GM19397 (cell line): ENCODE measurements at regions not wholly inside any gene's neighbourhood (a gene's known extent, or its start where the extent isn't known, plus 50 kb on each side); places are given as distances from the start of the nearest gene placed in this dataset.
A peak's percentile ranks its signal among the peaks of the same experiment; 100 is the strongest.
"Not testable (repeated sequence)": the region's sequence is repeated elsewhere in the genome, so short reads cannot be mapped to it uniquely, and the experiment has no call there.

Source experiments
- ATAC-seq: cut with Tn5 transposase; IDR thresholded peaks from one replicate; pipeline ENCODE4 v1.9.1; 2021; ENCODE audit warnings: mild to moderate bottlenecking, moderate library complexity; ENCODE audit not compliant: unreplicated experiment

DNA sequence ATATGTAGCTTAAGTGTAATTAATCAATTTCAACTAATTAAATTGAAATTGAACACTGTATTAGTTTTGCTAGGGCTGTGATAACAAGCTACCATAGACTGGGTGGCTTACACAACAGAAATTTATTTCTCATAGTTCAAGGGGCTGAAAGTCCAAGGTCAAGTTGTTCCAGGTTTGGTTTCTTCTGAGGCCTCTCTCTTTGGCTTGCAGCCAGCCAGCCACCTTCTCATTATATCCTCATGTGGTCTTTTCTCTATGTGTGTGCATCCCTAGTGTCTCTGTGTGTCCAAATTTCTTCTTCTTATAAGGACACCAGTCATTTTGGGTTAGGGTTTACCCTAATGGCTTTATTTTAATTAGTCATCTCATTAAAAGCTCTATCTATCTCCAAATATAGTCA lies 611.7 kb downstream of the UTRN start:
- no peak for ATAC-seq

DNA sequence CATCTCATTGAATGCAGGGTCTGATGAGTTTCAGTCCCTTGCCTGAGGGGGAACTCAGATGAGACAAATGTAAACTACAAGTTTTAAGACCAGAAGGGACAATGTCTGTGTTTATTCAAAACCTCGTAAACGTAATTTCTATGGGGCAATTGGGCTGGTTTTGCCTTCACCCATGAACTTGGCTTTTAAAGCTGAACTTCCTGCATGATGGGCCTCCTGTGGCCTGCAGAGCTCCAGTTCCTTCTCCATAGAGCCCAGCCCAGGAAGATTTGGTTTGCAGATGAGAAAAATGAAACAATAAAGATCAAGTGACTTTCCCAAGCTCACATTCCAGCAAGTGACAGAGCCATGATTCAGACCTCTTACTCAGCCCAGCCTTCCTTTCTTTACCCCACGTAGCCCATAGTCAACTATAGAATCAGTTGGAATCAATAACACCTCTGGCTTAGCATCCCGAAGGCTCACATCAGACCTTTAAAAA lies 612.3 kb downstream of the UTRN start:
- ATAC-seq: no peak

- no peak for ATAC-seq
Observed at GRCh38 chr6:144898052-144898689, 613.0 kb downstream of the UTRN start.

- ATAC-seq: no peak
Observed at GRCh38 chr6:144898741-144899140, 613.6 kb downstream of the UTRN start.

GRCh38 chr6:144899161-144899560 lies 614.0 kb downstream of the UTRN start:
- ATAC-seq: no peak

GRCh38 chr6:144901412-144901811 lies 616.3 kb downstream of the UTRN start:
- ATAC-seq: no peak

DNA sequence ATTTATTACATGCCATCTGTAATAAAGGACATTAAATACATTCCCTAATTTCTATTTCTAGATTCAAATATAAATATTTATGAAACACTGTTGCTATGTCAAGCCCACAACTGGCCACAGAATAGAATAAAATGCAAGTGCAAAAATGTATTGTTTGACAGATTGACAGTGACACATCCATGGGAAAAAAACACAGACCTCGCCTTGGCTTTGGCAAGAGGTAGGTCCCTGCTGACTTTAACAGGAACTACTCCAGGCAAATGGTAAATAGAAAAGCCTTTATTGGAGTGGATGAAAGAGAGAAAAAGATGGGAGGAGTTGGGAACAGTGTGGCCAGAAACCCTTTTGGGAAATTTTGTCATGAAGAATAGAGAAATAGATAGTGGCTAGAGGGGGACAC lies 622.9 kb downstream of the UTRN start:
- no peak for ATAC-seq

DNA sequence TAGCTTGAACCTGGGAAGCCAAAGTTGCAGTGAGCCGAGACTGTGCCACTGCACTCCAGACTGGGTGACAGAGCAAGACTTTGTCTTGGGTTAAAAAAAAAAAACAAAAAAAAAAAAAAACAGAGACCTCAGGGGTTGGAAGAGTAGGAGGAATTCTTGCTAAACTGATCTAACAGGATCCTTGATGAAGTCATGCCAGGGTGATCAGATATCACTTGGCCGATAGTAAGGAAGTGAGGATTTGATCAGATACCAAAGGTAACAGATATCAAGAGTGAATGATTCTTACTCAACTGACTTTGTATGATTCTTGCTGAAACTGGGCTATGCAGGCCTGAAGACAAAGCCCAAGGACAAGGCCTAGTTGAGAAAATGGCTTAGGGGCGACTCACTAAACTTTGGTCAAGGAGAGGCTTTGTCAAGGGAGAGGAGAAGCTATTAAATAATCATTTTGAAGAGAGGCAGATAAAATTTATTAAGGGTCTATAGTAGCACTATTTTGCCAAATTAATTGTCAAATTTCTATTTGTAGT lies 624.7 kb downstream of the UTRN start:
- ATAC-seq: no peak

DNA sequence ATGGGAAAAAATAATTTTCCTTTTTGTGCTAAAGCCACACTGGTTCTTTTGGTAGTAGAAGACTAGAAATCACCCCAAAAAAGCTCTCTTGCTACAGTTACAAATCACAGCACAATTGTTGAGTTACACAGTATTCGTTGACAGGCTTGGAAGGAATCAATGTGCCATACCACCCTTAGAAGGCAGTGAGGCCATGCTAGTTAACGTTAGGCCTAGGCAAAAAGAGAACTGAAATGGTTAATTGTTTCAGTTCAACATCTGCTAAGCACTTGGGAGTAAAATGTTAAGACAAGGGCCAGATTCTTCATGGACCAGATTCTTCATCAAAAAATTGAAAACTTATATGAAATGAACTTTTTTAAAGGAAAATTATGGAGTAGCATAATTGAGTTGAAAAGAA lies 626.2 kb downstream of the UTRN start:
- no peak for ATAC-seq

DNA sequence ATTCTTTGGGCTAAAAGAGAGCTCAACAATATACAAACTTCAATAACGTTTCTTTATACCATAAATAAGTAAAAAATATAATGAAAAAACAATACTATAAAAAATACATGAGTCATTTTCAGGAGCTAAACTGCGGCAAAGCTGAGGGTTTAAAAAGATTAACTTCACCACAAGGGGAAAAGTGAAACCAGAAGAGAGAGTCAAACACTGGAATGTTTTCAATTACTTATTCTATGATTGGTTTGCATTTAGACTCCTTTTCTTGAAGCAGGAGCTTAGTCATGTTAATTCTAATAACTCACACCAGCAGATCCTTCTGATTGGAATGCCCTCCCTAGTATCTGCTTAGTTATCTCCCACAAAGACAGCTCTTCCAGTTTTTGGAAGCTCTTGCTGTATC lies 627.3 kb downstream of the UTRN start:
- ATAC-seq: no peak

GRCh38 chr6:144918073-144918472 lies 632.9 kb downstream of the UTRN start:
- ATAC-seq: no peak

DNA sequence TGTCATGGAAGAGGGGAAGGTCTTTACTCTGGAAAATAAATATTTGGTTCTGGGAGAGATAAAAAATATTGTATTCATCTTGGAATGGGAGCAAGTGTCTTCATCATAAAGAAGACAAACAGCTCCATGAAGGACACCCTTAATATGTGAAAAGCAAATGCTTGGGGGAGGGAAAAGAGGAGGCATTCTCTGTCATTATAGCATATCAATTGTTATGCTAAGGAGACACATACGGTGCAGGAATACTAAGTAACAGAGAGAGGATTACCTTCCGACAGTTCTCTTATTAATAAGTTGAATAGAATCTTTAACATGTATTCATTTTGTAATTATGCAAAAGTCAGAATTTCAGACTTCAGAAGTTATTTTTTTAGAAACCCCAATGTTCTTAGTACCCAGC lies 634.4 kb downstream of the UTRN start:
- ATAC-seq: no peak

DNA sequence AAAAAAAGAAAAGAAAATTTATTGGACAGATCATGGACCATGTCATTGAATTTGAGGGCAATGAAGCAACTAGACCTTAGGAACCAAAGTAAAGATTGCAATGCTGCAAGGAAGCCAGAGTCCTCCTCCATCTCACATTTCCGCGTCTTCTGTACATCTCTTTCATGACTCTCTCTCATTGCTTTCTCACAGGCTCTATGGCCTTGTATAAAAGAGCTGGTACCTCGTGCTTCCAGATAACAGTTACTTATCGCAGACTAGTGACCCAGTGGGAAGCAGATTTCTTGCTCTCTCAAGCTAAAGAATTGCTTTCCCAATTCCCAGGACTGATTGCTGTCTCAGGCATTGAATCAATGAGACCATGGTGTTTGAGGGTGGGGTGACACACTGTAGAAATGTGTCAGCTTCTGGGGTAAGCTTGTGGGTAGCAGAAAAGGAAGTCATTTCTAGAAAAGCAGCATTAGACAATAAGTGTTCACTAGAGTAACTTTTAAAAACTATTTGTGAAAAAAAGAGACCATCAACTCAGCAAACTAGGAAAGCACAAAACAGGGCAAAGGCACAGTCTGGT lies 635.3 kb downstream of the UTRN start:
- ATAC-seq: no peak

GRCh38 chr6:144921206-144921975 lies 636.3 kb downstream of the UTRN start:
- no peak for ATAC-seq

DNA sequence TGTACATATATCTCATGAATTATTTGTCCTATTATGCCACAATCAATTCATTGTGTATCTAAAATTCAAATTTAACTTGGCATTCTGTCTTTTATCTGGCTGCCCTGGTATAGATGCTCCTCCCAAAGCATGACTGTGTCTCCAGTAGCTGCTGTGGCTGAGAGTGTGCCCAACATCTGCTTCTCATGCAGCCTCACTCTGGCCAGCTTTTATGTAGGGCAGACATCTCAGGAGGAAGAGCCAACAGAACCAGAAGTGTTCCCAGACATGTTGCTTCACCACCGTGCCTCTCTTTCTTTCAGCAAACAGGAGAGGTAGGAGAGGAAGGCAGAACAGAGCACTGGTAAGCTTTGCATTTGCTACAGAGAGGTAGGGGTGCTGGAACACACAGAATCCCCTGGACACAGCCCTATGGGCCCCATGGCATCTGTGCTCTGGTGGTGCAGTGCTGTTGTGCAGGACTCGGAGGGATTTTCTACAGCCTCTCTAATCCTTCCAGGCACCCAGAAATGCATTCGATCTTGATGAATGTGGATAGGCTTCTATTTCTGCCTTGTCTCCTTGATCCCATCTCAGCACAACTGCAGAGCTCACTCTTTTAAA lies 637.1 kb downstream of the UTRN start:
- ATAC-seq: no peak

GRCh38 chr6:144922771-144923490 lies 637.8 kb downstream of the UTRN start:
- ATAC-seq: not testable (repeated sequence)

- not testable (repeated sequence) for ATAC-seq
Observed at GRCh38 chr6:144923491-144923787, 638.3 kb downstream of the UTRN start.

DNA sequence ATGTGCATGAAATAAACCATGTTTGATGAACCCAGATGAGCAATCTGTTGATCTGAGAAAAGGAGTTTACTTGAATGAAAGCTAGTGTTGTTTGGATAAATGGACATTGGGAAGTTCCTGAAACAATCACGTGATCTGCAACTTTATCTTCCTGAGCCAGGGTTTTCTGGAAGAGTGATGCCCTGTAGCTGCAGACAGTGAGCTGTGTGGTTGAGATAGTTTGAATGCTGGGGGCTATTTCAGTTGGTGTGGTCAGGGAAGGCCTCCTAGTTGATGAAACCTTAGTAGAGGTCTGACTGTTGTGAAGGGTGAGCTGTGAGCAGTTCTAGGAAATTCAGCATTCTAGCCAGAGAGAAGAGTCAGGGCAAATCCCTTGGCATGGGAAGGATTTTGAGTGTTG lies 643.7 kb downstream of the UTRN start:
- no peak for ATAC-seq

DNA sequence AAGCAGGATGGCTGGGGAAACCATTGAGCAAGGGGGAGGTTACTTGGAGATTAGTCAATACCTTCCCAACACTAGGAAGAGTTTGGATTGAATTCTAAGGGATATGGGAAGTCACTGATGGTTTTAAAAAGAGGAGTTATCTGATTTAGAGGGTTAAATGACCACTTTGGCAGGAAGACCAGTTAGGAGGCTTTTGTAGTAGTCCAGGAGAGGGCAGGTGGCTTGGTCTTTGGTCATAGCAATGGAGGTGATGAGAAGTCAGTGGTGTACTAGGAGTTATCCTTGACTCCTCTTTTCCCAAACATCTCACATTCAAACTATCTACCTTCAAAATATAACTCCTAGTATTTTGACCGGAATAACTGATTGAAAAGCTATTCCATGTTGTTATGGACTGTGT lies 644.1 kb downstream of the UTRN start:
- ATAC-seq: no peak

DNA sequence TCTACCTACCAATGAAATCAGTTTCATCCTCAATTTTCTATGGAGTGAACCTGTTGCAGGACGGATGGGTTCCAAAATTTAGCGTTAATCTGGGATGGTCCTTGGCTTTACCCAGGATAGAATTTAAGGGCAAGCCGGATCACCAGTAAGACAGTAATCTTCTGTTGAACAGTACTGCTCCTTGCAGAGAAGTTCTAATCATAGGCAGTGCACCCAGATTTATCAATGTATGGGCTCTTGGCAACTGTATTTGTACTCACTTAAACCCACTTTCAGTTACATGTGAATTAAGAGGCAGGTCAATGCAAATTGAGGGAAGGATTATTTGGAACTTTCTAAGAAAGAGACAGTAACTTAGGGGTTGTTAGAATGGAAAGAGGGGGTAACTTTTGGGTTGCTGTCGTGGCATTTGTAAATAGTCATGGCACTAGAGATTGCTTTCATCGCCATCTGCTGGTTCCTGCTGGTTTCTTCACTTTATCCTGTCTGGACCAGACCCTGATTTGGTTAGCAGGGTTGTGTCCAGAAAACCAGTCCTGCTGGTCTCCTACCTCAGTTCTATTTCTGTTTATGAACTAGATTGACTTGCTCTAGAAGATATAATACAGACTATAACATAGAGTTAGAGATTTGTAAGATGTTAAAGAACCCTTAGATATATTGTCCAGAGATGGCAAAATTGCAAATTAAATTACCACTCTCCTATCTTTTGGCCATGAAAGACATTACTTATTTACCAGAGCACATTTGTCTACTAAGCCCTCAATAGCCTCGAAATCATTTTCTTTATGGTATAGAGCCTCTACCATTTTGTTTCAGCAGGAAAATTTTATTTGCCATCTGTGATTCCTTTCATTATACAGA lies 646.3 kb downstream of the UTRN start:
- peak; percentile 79 for ATAC-seq
